ENCODE measurements at regions not wholly inside any gene's neighbourhood (a gene's known extent, or its start where the extent isn't known, plus 50 kb on each side); places are given as distances from the start of the nearest gene placed in this dataset.

- TF ChIP-seq CTCF (IDR thresholded peaks at IDR 0.05; ENCODE audit: insufficient read depth, low read length, poor library complexity, severe bottlenecking) (no peak), EZH2phosphoT487 (conservative IDR thresholded peaks at IDR 0.05; ENCODE audit: low read length) (no peak)
Observed at GRCh38 chr13:30545320-30545719, 72.4 kb upstream of the USPL1 start.

Measured in SU-DHL-6 (cell line).